ENCODE measurements at regions not wholly inside any gene's neighbourhood (a gene's known extent, or its start where the extent isn't known, plus 50 kb on each side); places are given as distances from the start of the nearest gene placed in this dataset.

GRCh38 chr10:31754803-31755624 lies 173.6 kb downstream of the ARHGAP12 start:
- H3K36me3 ChIP-seq (ENCODE audit: control insufficient read depth, insufficient read depth, low read length), result no peaks in the 10 kb centered on the region
- H3K27ac Mint-ChIP-seq, result no peak overlapping the region
- DNase-seq (no peak), ATAC-seq (no peak)
- H3K27me3 ChIP-seq (ENCODE audit: control insufficient read depth, insufficient read depth, low read length), result no peaks in the 10 kb centered on the region
- intact Hi-C loops (cut with micrococcal nuclease), result no loop called here
- H3K4me1 Mint-ChIP-seq, result peaks cover under 1 to 11% of the 10 kb centered on the region in 2 donors
- H3K36me3 Mint-ChIP-seq, result no peaks in the 10 kb centered on the region
- no peak overlapping the region for H3K4me3 Mint-ChIP-seq
- WGBS (ENCODE audit: insufficient coverage), result 87% methylated on average over 11 of the region's 14 CpGs
- H3K9me3 Mint-ChIP-seq, result no peaks in the 10 kb centered on the region
- TF ChIP-seq CTCF (IDR thresholded peaks at IDR 0.05), result no peak
- no peak overlapping the region for H3K4me3 ChIP-seq (ENCODE audit: low read length)
- no peaks in the 10 kb centered on the region for H3K9me3 ChIP-seq (ENCODE audit: control insufficient read depth, insufficient read depth, low read length)
- H3K27ac ChIP-seq (ENCODE audit: low read length), result no peak overlapping the region
- no peaks in the 10 kb centered on the region for H3K27me3 Mint-ChIP-seq (ENCODE audit: low read depth in 2 of 2)
- H3K4me1 ChIP-seq (ENCODE audit: control insufficient read depth, insufficient read depth, low read length), result peaks cover 11% of the 10 kb centered on the region

GRCh38 chr10:31753681-31754080 lies 174.9 kb downstream of the ARHGAP12 start:
- Histone ChIP-seq H3K27ac (ENCODE audit: low read length) (no peak overlapping the region), H3K27me3 (ENCODE audit: control insufficient read depth, insufficient read depth, low read length) (no peaks in the 10 kb centered on the region), H3K36me3 (ENCODE audit: control insufficient read depth, insufficient read depth, low read length) (no peaks in the 10 kb centered on the region), H3K4me3 (ENCODE audit: low read length) (no peak overlapping the region), H3K4me1 (ENCODE audit: control insufficient read depth, insufficient read depth, low read length) (peaks cover 6% of the 10 kb centered on the region), H3K9me3 (ENCODE audit: control insufficient read depth, insufficient read depth, low read length) (no peaks in the 10 kb centered on the region)
- no peak for TF ChIP-seq CTCF (IDR thresholded peaks at IDR 0.05)
- Mint-ChIP-seq H3K27me3 (ENCODE audit: low read depth in 2 of 2) (no peaks in the 10 kb centered on the region), H3K9me3 (no peaks in the 10 kb centered on the region), H3K27ac (no peak overlapping the region), H3K36me3 (no peaks in the 10 kb centered on the region), H3K4me1 (peaks cover 0 to 6% of the 10 kb centered on the region in 2 donors), H3K4me3 (no peak overlapping the region)
- intact Hi-C loops (cut with micrococcal nuclease), result no loop called here
- 94% methylated on average over 6 of the region's 6 CpGs for WGBS (ENCODE audit: insufficient coverage)
- ATAC-seq (no peak), DNase-seq (no peak)

GRCh38 chr10:31752170-31752569 lies 176.5 kb downstream of the ARHGAP12 start:
- no peak for ATAC-seq
- DNase-seq, result no peak
- Mint-ChIP-seq H3K36me3 (no peaks in the 10 kb centered on the region), H3K27me3 (ENCODE audit: low read depth in 2 of 2) (no peaks in the 10 kb centered on the region), H3K27ac (no peak overlapping the region), H3K4me3 (no peak overlapping the region), H3K9me3 (no peaks in the 10 kb centered on the region), H3K4me1 (peaks cover 0 to 6% of the 10 kb centered on the region in 2 donors)
- Histone ChIP-seq H3K27ac (ENCODE audit: low read length) (no peak overlapping the region), H3K27me3 (ENCODE audit: control insufficient read depth, insufficient read depth, low read length) (no peaks in the 10 kb centered on the region), H3K9me3 (ENCODE audit: control insufficient read depth, insufficient read depth, low read length) (no peaks in the 10 kb centered on the region), H3K36me3 (ENCODE audit: control insufficient read depth, insufficient read depth, low read length) (no peaks in the 10 kb centered on the region), H3K4me3 (ENCODE audit: low read length) (no peak overlapping the region), H3K4me1 (ENCODE audit: control insufficient read depth, insufficient read depth, low read length) (peaks cover 6% of the 10 kb centered on the region)
- TF ChIP-seq CTCF (IDR thresholded peaks at IDR 0.05), result no peak
- 100% methylated on average over 1 of the region's 1 CpG for WGBS (ENCODE audit: insufficient coverage)
- intact Hi-C loops (cut with micrococcal nuclease), result no loop called here

- Histone ChIP-seq H3K4me1 (ENCODE audit: control insufficient read depth, insufficient read depth, low read length) (peaks cover 6% of the 10 kb centered on the region), H3K9me3 (ENCODE audit: control insufficient read depth, insufficient read depth, low read length) (no peaks in the 10 kb centered on the region), H3K36me3 (ENCODE audit: control insufficient read depth, insufficient read depth, low read length) (no peaks in the 10 kb centered on the region), H3K27ac (ENCODE audit: low read length) (no peak overlapping the region), H3K4me3 (ENCODE audit: low read length) (no peak overlapping the region), H3K27me3 (ENCODE audit: control insufficient read depth, insufficient read depth, low read length) (no peaks in the 10 kb centered on the region)
- Mint-ChIP-seq H3K27ac (no peak overlapping the region), H3K9me3 (no peaks in the 10 kb centered on the region), H3K4me3 (no peak overlapping the region), H3K36me3 (no peaks in the 10 kb centered on the region), H3K4me1 (peaks cover 0 to 6% of the 10 kb centered on the region in 2 donors), H3K27me3 (ENCODE audit: low read depth in 2 of 2) (no peaks in the 10 kb centered on the region)
- ATAC-seq, result no peak
- intact Hi-C loops (cut with micrococcal nuclease), result no loop called here
- TF ChIP-seq CTCF (IDR thresholded peaks at IDR 0.05), result no peak
- DNase-seq, result no peak
- WGBS (ENCODE audit: insufficient coverage), result 72% methylated on average over 9 of the region's 9 CpGs
These were observed 176.9 kb downstream of the ARHGAP12 start for GRCh38 chr10:31751738-31752080.
